HepG2 (cell line): ENCODE measurements at regions not wholly inside any gene's neighbourhood (a gene's known extent, or its start where the extent isn't known, plus 50 kb on each side); places are given as distances from the start of the nearest gene placed in this dataset.

ENCODE experiments used
- ATF4 ChIP-seq, 2 experiments: fragments of 450-650 bp in 1 of 2; sonication (generic) in 1 of 2; formaldehyde crosslinking; IDR thresholded peaks; 2 replicates each; pipeline versions ENCODE4 v1.5.0 to v1.8.0; 2020 to 2022; ENCODE audit warnings: mild to moderate bottlenecking in 1 of 2, missing genetic modification reagents in 1 of 2
- CEBPZ ChIP-seq: IDR thresholded peaks from 2 replicates; pipeline ENCODE4 v1.6.1; 2012; ENCODE audit warnings: low read length, improper control_type of control experiment
- CHD4 ChIP-seq: fragments of 200-600 bp; sonication (generic); IDR thresholded peaks from 2 replicates; pipeline ENCODE4 v1.7.0; 2017; ENCODE audit warnings: mild to moderate bottlenecking, low read length, borderline replicate concordance
- CREM ChIP-seq, 2 experiments: sonication (generic) in 1 of 2; formaldehyde crosslinking in 1 of 2; IDR thresholded peaks; 2 replicates each; pipeline versions ENCODE4 v1.4.0 to v1.6.1; 2016 to 2020; ENCODE audit warnings: antibody characterized with exemption in 1 of 2, mild to moderate bottlenecking in 1 of 2, missing genetic modification reagents in 1 of 2
- DNMT3B ChIP-seq: conservative IDR thresholded peaks from 2 replicates; pipeline ENCODE4 v1.6.1; 2016; ENCODE audit warnings: missing biosample characterization, control low read depth
- ELF3 ChIP-seq: IDR thresholded peaks from 2 replicates; pipeline ENCODE4 v1.6.1; 2016; ENCODE audit warnings: missing genetic modification reagents, missing compliant biosample characterization
- FOXA1 ChIP-seq, 2 experiments: fragments of 450-650 bp in 1 of 2; sonication (generic) in 1 of 2; formaldehyde crosslinking in 1 of 2; IDR thresholded peaks; 2 replicates each; pipeline versions ENCODE4 v1.4.0 to v1.6.1; 2016 to 2020; ENCODE audit warnings: missing genetic modification reagents in 1 of 2
- FOXA3 ChIP-seq: IDR thresholded peaks from 2 replicates; pipeline ENCODE4 v1.6.1; 2016; ENCODE audit warnings: missing genetic modification reagents, missing compliant biosample characterization
- HCFC1 ChIP-seq: fragments of 150-350 bp; IDR thresholded peaks from 2 replicates; pipeline ENCODE4 v1.6.1; 2014; ENCODE audit warnings: low read depth, low read length
- HMGA1 ChIP-seq: sonication (generic); formaldehyde crosslinking; conservative IDR thresholded peaks from 2 replicates; pipeline ENCODE4 v1.4.0; 2020; ENCODE audit warnings: missing genetic modification reagents
- MIXL1 ChIP-seq: IDR thresholded peaks from 2 replicates; pipeline ENCODE4 v1.6.1; 2016
- ONECUT2 ChIP-seq: sonication (generic); formaldehyde crosslinking; IDR thresholded peaks from 2 replicates; pipeline ENCODE4 v1.4.0; 2020; ENCODE audit warnings: missing genetic modification reagents
- PHF21A ChIP-seq: sonication (generic); formaldehyde crosslinking; IDR thresholded peaks from 2 replicates; pipeline ENCODE4 v1.5.0; 2020; ENCODE audit warnings: mild to moderate bottlenecking, missing genetic modification reagents
- RAD21 ChIP-seq: fragments of 450-650 bp; formaldehyde crosslinking; IDR thresholded peaks from 2 replicates; pipeline ENCODE4 v1.5.0; 2020; ENCODE audit warnings: mild to moderate bottlenecking
- RAD51 ChIP-seq: fragments of 450-650 bp; IDR thresholded peaks from 2 replicates; pipeline ENCODE4 v1.6.1; 2016; ENCODE audit warnings: borderline replicate concordance
- SAFB2 ChIP-seq: sonication (generic); formaldehyde crosslinking; IDR thresholded peaks from 2 replicates; pipeline ENCODE4 v1.5.1; 2020; ENCODE audit warnings: missing genetic modification reagents, low read depth, mild to moderate bottlenecking, borderline replicate concordance
- ZFP36L1 ChIP-seq: sonication (generic); formaldehyde crosslinking; IDR thresholded peaks from 2 replicates; pipeline ENCODE4 v1.8.0; 2022; ENCODE audit warnings: mild to moderate bottlenecking, missing genetic modification reagents, moderate library complexity
- ZNF24 ChIP-seq: fragments of 450-650 bp; IDR thresholded peaks from 2 replicates; pipeline ENCODE4 v1.6.1; 2017; ENCODE audit warnings: antibody characterized with exemption, mild to moderate bottlenecking
- ZNF468 ChIP-seq: sonication (generic); formaldehyde crosslinking; IDR thresholded peaks from 2 replicates; pipeline ENCODE4 v1.8.0; 2022; ENCODE audit warnings: mild to moderate bottlenecking, moderate library complexity, missing genetic modification reagents
- ZNF672 ChIP-seq: sonication (generic); formaldehyde crosslinking; IDR thresholded peaks from 2 replicates; pipeline ENCODE4 v1.8.1; 2022; ENCODE audit warnings: missing genetic modification reagents
- ZNF674 ChIP-seq: sonication (generic); formaldehyde crosslinking; IDR thresholded peaks from 2 replicates; pipeline ENCODE4 v1.5.0; 2020; ENCODE audit warnings: low read depth, mild to moderate bottlenecking, missing genetic modification reagents
- ZNF781 ChIP-seq: sonication (generic); formaldehyde crosslinking; IDR thresholded peaks from 2 replicates; pipeline ENCODE4 v1.5.1; 2020; ENCODE audit warnings: borderline replicate concordance, mild to moderate bottlenecking, missing genetic modification reagents; ENCODE audit errors: not compliant biosample characterization
- ZSCAN9 ChIP-seq: IDR thresholded peaks from 2 replicates; pipeline ENCODE4 v1.6.1; 2016; ENCODE audit warnings: borderline replicate concordance
- TF ChIP-seq, protein P1 (sequence below): IDR thresholded peaks from 2 replicates; pipeline ENCODE4 v1.4.0; 2020; ENCODE audit warnings: mild to moderate bottlenecking, missing genetic modification reagents

DNA sequence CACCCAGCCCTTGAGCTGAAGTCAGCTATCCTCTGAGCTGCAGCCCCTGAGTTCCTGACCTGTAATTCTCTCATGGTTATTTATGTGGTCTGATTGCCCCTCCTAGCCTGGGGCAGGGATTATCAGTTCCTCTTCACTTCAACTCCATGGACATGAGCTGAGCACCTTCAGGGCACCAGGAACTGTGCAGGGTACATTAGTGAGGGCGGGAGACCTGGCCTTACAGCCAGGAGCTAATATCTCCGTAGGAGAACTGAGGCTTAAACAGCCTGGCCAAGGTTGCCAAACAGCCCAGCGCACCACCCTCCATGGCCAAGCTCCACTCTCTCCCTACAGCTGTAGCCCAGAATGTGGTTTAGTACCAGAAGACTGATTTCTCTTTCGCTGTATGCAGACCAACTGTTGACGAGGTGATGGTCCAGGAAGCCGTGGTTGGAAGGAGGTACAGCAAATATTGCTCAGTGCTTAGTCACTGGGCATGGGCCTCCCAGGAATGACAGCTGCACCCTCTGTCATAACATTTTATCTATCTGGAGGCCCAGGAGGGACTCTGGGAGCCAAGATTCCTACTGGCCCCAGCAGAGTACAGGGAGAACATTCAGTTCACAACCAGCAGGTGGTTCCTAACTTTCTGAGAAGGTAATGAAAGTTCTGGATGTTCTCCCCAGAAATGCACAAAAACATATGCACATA, 228.7 kb upstream of the SIX2 start (continued):
- TF ChIP-seq CHD4 (no peak), PHF21A (CRISPR knock-in tag) (no peak), RAD21 (0 out of 2 replicates have a peak, but pooled peaks have one; percentile 21), MIXL1 (CRISPR knock-in tag) (no peak), ZFP36L1 (CRISPR knock-in tag) (no peak), DNMT3B (no peak), RAD51 (no peak), FOXA3 (peak; percentile 51), HMGA1 (CRISPR knock-in tag) (no peak), ZNF781 (CRISPR knock-in tag) (no peak), ZNF672 (CRISPR knock-in tag) (no peak), CEBPZ (no peak), ZNF24 (no peak), ATF4 (CRISPR knock-in tag; IDR thresholded peaks at IDR 0.05) (peak in 1 of 2 experiments; percentile 74; a peak in 2 of 4 replicates), FOXA1 (IDR thresholded peaks at IDR 0.05) (no peak), FOXA1 (CRISPR knock-in tag; IDR thresholded peaks at IDR 0.05) (peak; percentile 37; the same call in 1 of the 2 replicates), ELF3 (peak; percentile 18; the same call in 1 of the 2 replicates), ZNF468 (CRISPR knock-in tag) (no peak), ONECUT2 (CRISPR knock-in tag) (no peak), CREM (IDR thresholded peaks at IDR 0.05) (no peak), CREM (CRISPR knock-in tag; IDR thresholded peaks at IDR 0.05) (no peak), HCFC1 (no peak), ZSCAN9 (0 out of 2 replicates have a peak, but pooled peaks have one; percentile 24), ZNF674 (no peak), SAFB2 (CRISPR knock-in tag) (no peak)
- TF ChIP-seq, protein P1, sequence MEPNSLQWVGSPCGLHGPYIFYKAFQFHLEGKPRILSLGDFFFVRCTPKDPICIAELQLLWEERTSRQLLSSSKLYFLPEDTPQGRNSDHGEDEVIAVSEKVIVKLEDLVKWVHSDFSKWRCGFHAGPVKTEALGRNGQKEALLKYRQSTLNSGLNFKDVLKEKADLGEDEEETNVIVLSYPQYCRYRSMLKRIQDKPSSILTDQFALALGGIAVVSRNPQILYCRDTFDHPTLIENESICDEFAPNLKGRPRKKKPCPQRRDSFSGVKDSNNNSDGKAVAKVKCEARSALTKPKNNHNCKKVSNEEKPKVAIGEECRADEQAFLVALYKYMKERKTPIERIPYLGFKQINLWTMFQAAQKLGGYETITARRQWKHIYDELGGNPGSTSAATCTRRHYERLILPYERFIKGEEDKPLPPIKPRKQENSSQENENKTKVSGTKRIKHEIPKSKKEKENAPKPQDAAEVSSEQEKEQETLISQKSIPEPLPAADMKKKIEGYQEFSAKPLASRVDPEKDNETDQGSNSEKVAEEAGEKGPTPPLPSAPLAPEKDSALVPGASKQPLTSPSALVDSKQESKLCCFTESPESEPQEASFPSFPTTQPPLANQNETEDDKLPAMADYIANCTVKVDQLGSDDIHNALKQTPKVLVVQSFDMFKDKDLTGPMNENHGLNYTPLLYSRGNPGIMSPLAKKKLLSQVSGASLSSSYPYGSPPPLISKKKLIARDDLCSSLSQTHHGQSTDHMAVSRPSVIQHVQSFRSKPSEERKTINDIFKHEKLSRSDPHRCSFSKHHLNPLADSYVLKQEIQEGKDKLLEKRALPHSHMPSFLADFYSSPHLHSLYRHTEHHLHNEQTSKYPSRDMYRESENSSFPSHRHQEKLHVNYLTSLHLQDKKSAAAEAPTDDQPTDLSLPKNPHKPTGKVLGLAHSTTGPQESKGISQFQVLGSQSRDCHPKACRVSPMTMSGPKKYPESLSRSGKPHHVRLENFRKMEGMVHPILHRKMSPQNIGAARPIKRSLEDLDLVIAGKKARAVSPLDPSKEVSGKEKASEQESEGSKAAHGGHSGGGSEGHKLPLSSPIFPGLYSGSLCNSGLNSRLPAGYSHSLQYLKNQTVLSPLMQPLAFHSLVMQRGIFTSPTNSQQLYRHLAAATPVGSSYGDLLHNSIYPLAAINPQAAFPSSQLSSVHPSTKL (CRISPR knock-in tag) = peak; percentile 59; the same call in 1 of the 2 replicates
